ENCODE measurements at regions not wholly inside any gene's neighbourhood (a gene's known extent, or its start where the extent isn't known, plus 50 kb on each side); places are given as distances from the start of the nearest gene placed in this dataset.
A peak's percentile ranks its signal among the peaks of the same experiment; 100 is the strongest.

- TF ChIP-seq ZBTB2 (IDR thresholded peaks at IDR 0.05) (no peak), ZBTB43 (CRISPR knock-in tag; IDR thresholded peaks at IDR 0.05) (no peak), PHB (CRISPR knock-in tag; IDR thresholded peaks at IDR 0.05) (no peak), RAD21 (CRISPR knock-in tag; conservative IDR thresholded peaks at IDR 0.05 in 1 of 2, IDR thresholded peaks at IDR 0.05 in 1 of 2) (peak; percentile 35 to 68), U2AF2 (optimal IDR thresholded peaks at IDR 0.05; ENCODE audit: low read depth, low read length) (no peak), SMC3 (conservative IDR thresholded peaks at IDR 0.05; ENCODE audit: insufficient read depth, low read depth, low read length) (peak; percentile 66; the same call in 1 of the 2 replicates), ZNF586 (CRISPR knock-in tag; conservative IDR thresholded peaks at IDR 0.05) (no peak), TAF15 (IDR thresholded peaks at IDR 0.05; ENCODE audit: low read depth, low read length) (no peak), EGR1 (conservative IDR thresholded peaks at IDR 0.05) (no peak), CHCHD3 (CRISPR knock-in tag; IDR thresholded peaks at IDR 0.05) (no peak), TBL1XR1 (IDR thresholded peaks at IDR 0.05; ENCODE audit: low read length in 2 of 2) (no peak)
Measured at GRCh38 chr11:15327786-15328231, 213.1 kb downstream of the INSC start (continued).
